Ishikawa (cell line): ENCODE measurements at regions not wholly inside any gene's neighbourhood (a gene's known extent, or its start where the extent isn't known, plus 50 kb on each side); places are given as distances from the start of the nearest gene placed in this dataset.

Source experiments
- CEBPB ChIP-seq: IDR thresholded peaks from 2 replicates; pipeline ENCODE4 v1.6.1; 2012
- CREB1 ChIP-seq: IDR thresholded peaks from 2 replicates; pipeline ENCODE4 v1.6.1; 2012; ENCODE audit warnings: low read depth
- EGR1 ChIP-seq: IDR thresholded peaks from 2 replicates; pipeline ENCODE4 v1.6.1; 2012
- EP300 ChIP-seq: IDR thresholded peaks from 2 replicates; pipeline ENCODE4 v1.6.1; 2012; ENCODE audit warnings: borderline replicate concordance
- FOXM1 ChIP-seq: IDR thresholded peaks from 2 replicates; pipeline ENCODE4 v1.6.1; 2012; ENCODE audit warnings: low read depth, borderline replicate concordance
- NFIC ChIP-seq: IDR thresholded peaks from 2 replicates; pipeline ENCODE4 v1.6.1; 2012
- RAD21 ChIP-seq: IDR thresholded peaks from 2 replicates; pipeline ENCODE4 v1.6.1; 2012; ENCODE audit warnings: low read depth
- TAF1 ChIP-seq: IDR thresholded peaks from 2 replicates; pipeline ENCODE4 v1.6.1; 2012; ENCODE audit warnings: low read depth, mild to moderate bottlenecking
- TCF12 ChIP-seq: IDR thresholded peaks from 2 replicates; pipeline ENCODE4 v1.6.1; 2012; ENCODE audit warnings: low read depth
- TEAD4 ChIP-seq: IDR thresholded peaks from 2 replicates; pipeline ENCODE4 v1.6.1; 2012
- YY1 ChIP-seq: IDR thresholded peaks from 2 replicates; pipeline ENCODE4 v1.6.1; 2012; ENCODE audit warnings: low read depth
- ZBTB7A ChIP-seq: IDR thresholded peaks from 2 replicates; pipeline ENCODE4 v1.6.1; 2012; ENCODE audit warnings: low read depth
- TF ChIP-seq, protein P1 (sequence below): IDR thresholded peaks from 2 replicates; pipeline ENCODE4 v1.6.1; 2012
- TF ChIP-seq, protein P2 (sequence below): IDR thresholded peaks from 2 replicates; pipeline ENCODE4 v1.6.1; 2012
- TF ChIP-seq, protein P3 (sequence below): IDR thresholded peaks from 2 replicates; pipeline ENCODE4 v1.6.1; 2012; ENCODE audit warnings: low read depth, mild to moderate bottlenecking

DNA sequence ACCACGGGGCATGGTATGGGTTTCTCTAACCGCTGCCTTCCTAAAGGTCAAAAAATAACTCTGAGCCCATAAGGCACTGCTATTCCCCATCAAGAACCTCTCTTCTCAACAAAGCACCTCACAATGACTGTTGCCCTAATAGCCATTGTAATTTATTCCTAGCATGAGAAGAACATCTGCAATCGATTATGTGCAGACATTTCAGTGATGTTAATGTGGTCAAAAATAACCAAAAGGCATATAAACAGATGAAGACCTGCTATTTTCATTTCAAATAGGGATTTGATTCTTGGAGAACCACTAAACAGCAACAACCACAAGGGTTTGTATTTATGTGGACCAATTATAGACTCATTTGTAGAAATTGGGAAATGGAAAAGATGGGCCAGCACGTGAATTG, 356.6 kb downstream of the FBXO15 start:
- TF ChIP-seq, protein P1, sequence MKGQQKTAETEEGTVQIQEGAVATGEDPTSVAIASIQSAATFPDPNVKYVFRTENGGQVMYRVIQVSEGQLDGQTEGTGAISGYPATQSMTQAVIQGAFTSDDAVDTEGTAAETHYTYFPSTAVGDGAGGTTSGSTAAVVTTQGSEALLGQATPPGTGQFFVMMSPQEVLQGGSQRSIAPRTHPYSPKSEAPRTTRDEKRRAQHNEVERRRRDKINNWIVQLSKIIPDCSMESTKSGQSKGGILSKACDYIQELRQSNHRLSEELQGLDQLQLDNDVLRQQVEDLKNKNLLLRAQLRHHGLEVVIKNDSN, result no peak
- no peak for TF ChIP-seq FOXM1
- TF ChIP-seq, protein P2, sequence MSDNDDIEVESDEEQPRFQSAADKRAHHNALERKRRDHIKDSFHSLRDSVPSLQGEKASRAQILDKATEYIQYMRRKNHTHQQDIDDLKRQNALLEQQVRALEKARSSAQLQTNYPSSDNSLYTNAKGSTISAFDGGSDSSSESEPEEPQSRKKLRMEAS, result no peak
- TF ChIP-seq ZBTB7A, result no peak
- TF ChIP-seq YY1, result no peak
- no peak for TF ChIP-seq NFIC

DNA sequence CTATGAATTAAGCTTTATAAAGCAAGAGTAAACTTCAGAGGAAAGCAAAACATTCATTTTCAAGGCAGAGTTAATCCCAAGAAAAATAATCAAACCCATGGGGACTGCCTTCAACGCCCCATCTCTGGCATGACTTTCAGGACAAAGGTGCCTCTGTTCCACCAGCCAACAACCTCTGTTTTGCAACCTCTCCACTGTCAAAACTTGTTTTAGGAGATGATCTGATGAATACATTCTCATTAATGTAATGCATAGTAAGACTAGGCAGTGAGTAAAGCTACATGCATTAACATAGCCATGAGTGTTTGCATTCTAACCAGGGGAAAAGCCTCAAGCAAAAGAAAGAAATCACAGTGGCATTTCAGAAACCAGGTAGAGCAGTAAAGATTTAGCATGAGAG, 357.0 kb downstream of the FBXO15 start:
- TF ChIP-seq EGR1 (no peak), ZBTB7A (no peak), TEAD4 (no peak), CEBPB (no peak), RAD21 (no peak), TAF1 (no peak), EP300 (no peak), FOXM1 (no peak), TCF12 (no peak), YY1 (no peak)
- TF ChIP-seq, protein P2, result no peak
- TF ChIP-seq, protein P1, result no peak
- TF ChIP-seq, protein P3, sequence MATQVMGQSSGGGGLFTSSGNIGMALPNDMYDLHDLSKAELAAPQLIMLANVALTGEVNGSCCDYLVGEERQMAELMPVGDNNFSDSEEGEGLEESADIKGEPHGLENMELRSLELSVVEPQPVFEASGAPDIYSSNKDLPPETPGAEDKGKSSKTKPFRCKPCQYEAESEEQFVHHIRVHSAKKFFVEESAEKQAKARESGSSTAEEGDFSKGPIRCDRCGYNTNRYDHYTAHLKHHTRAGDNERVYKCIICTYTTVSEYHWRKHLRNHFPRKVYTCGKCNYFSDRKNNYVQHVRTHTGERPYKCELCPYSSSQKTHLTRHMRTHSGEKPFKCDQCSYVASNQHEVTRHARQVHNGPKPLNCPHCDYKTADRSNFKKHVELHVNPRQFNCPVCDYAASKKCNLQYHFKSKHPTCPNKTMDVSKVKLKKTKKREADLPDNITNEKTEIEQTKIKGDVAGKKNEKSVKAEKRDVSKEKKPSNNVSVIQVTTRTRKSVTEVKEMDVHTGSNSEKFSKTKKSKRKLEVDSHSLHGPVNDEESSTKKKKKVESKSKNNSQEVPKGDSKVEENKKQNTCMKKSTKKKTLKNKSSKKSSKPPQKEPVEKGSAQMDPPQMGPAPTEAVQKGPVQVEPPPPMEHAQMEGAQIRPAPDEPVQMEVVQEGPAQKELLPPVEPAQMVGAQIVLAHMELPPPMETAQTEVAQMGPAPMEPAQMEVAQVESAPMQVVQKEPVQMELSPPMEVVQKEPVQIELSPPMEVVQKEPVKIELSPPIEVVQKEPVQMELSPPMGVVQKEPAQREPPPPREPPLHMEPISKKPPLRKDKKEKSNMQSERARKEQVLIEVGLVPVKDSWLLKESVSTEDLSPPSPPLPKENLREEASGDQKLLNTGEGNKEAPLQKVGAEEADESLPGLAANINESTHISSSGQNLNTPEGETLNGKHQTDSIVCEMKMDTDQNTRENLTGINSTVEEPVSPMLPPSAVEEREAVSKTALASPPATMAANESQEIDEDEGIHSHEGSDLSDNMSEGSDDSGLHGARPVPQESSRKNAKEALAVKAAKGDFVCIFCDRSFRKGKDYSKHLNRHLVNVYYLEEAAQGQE, result no peak

DNA sequence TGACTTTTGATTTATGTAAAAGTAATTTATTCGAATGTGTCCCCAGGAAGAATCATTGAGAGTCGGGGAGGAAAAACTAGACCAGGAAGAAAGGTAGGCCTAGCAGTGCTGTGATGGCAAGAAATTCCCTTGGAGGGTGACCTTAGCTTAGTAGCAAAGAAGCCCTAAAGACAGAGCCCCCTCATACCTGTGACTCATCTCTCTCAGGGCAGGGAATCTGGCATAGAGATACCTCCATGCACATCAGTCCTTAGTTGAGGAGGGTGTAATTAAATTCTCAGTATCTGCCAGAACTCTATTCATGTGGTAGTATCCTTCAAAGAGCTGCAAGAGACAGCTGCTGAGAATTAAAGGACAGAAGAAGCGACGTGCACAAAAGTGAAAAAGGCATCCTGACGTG, 360.3 kb downstream of the FBXO15 start:
- TF ChIP-seq TCF12 (no peak), RAD21 (no peak), CEBPB (no peak), TAF1 (no peak), YY1 (no peak), EP300 (no peak), ZBTB7A (no peak), FOXM1 (no peak), CREB1 (no peak), TEAD4 (no peak), EGR1 (no peak), NFIC (no peak)
- TF ChIP-seq, protein P2, result no peak

DNA sequence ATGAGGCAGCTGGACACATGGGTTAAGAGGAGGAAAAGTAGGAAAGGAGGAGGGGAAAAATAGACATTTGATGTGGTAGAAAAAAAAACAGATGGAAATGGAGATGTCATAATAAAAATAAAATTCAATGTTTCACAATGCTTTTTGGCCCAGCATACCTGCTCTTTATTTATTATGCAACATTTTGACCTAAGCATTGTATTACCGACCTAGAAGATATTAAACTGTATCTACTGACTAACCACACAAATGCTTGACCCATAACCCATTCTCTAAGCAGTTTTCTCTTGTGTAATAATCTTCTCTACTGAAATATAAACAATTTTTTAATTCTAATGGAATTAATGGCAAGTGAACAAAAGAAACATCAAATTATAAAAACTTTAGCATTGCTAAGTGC, 362.3 kb downstream of the FBXO15 start:
- TF ChIP-seq YY1 (no peak), CREB1 (no peak), TEAD4 (no peak), ZBTB7A (no peak), EP300 (no peak), EGR1 (no peak), TCF12 (no peak), RAD21 (no peak), TAF1 (no peak), NFIC (no peak), FOXM1 (no peak)
- TF ChIP-seq, protein P1, result no peak
- TF ChIP-seq, protein P3, result no peak

DNA sequence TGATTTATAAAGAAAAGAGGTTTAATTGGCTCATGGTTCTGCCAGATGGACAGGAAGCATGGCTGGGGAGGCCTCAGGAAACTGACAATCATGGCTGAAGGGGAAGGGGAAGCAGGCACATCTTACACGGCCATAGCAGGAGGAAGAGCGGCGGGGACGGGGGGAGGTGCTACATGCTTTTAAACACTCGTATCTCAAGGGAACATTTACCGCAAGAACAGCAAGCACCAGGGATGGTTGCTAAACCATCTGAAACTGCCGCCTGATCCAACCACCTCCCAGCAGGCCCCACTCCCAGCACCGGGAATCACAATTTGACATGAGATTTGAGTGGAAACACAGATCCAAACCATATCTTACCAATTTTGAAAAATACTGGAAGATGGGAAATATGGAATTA, 362.8 kb downstream of the FBXO15 start:
- TF ChIP-seq TAF1, result no peak
- TF ChIP-seq FOXM1, result no peak
- no peak for TF ChIP-seq YY1
- TF ChIP-seq CEBPB, result no peak
- TF ChIP-seq, protein P2, result no peak
- TF ChIP-seq, protein P3, result no peak
- no peak for TF ChIP-seq ZBTB7A
- TF ChIP-seq RAD21, result no peak
- no peak for TF ChIP-seq EP300
- TF ChIP-seq TCF12, result no peak
- no peak for TF ChIP-seq EGR1
- TF ChIP-seq, protein P1, result no peak
- TF ChIP-seq NFIC, result no peak
